Panc1 (cell line): ENCODE measurements at regions not wholly inside any gene's neighbourhood (a gene's known extent, or its start where the extent isn't known, plus 50 kb on each side); places are given as distances from the start of the nearest gene placed in this dataset.

ENCODE experiments used
- ATAC-seq: fragments of 200-7000 bp; cut with Tn5 transposase; 2 replicates; pipeline ENCODE4 v1.9.1; 2020; ENCODE audit warnings: mild to moderate bottlenecking, moderate library complexity
- BruUV-seq: library from RNA; stranded (reverse); fragments of 400-500 nt; replicated peaks from 2 replicates; lab custom pipeline; 2021; lab: Mats Ljungman, UMichigan
- CTCF ChIA-PET: fragments of 300-600 bp; sonication (Branson Sonifier 250); formaldehyde crosslinking; loops from one replicate; lab custom pipeline; 2022; ENCODE audit warnings: antibody characterized with exemption; lab: Charles Lee
- POLR2A ChIA-PET: fragments of 300-600 bp; sonication (Branson Sonifier 250); formaldehyde crosslinking; loops from one replicate; lab custom pipeline; 2022; ENCODE audit warnings: antibody characterized with exemption; lab: Charles Lee
- DNase-seq: peaks from one replicate; pipeline ENCODE4 v3.0.0-alpha.2; 2010; ENCODE audit warnings: low read depth, low spot score
- H3K27ac ChIP-seq: 2 replicates; pipeline ENCODE4 v1.5.1; 2011; ENCODE audit warnings: mild to moderate bottlenecking, low read length, inconsistent platforms
- H3K27me3 ChIP-seq: fragments of 200-500 bp; sonication (Bioruptor generic); 2 replicates; pipeline ENCODE4 v1.6.0; 2014; ENCODE audit warnings: low read length, inconsistent platforms; ENCODE audit not compliant: control insufficient read depth, insufficient read depth
- H3K36me3 ChIP-seq: fragments of 200-500 bp; sonication (Bioruptor generic); 2 replicates; pipeline ENCODE4 v1.5.1; 2014; ENCODE audit warnings: inconsistent platforms, mild to moderate bottlenecking, low read length, moderate library complexity; ENCODE audit not compliant: control insufficient read depth, insufficient read depth
- H3K4me1 ChIP-seq: 2 replicates; pipeline ENCODE4 v1.5.1; 2011; ENCODE audit warnings: inconsistent platforms, mild to moderate bottlenecking, low read length, moderate library complexity; ENCODE audit not compliant: control insufficient read depth, insufficient read depth
- H3K4me3 ChIP-seq, 2 experiments: 2 replicates each; pipeline ENCODE4 v1.5.1; 2011 to 2012; ENCODE audit warnings: low read depth in 2 of 2, low read length in 2 of 2, mild to moderate bottlenecking in 2 of 2, inconsistent platforms in 1 of 2, moderate library complexity in 1 of 2
- H3K9me3 ChIP-seq: fragments of 200-500 bp; sonication (Bioruptor generic); 2 replicates; pipeline ENCODE4 v1.5.1; 2014; ENCODE audit warnings: low read depth, mild to moderate bottlenecking, inconsistent platforms, low read length, moderate library complexity; ENCODE audit not compliant: control insufficient read depth, insufficient read depth
- CTCF ChIP-seq: fragments of 450-650 bp; IDR thresholded peaks from 2 replicates; pipeline ENCODE4 v1.5.1; 2017; ENCODE audit warnings: mild to moderate bottlenecking
- POLR2AphosphoS5 ChIP-seq: IDR thresholded peaks from 2 replicates; pipeline ENCODE4 v1.6.1; 2012; ENCODE audit warnings: mild to moderate bottlenecking, low read depth, low read length, moderate library complexity
- REST ChIP-seq, 2 experiments: IDR thresholded peaks; 2 replicates each; pipeline ENCODE4 v1.6.1; 2011 to 2012; ENCODE audit warnings: low read depth in 2 of 2, control low read depth in 1 of 2, low read length in 1 of 2, mild to moderate bottlenecking in 1 of 2, moderate library complexity in 1 of 2; ENCODE audit not compliant: insufficient read depth in 1 of 2
- SIN3A ChIP-seq: IDR thresholded peaks from 2 replicates; pipeline ENCODE4 v1.6.1; 2012; ENCODE audit warnings: low read depth, mild to moderate bottlenecking, low read length, moderate library complexity, borderline replicate concordance; ENCODE audit not compliant: insufficient read depth
- TCF7L2 ChIP-seq: IDR thresholded peaks from 2 replicates; pipeline ENCODE4 v1.6.1; 2011; ENCODE audit warnings: mild to moderate bottlenecking, low read depth, low read length, inconsistent platforms
- in situ Hi-C: cut with HindIII; loops from 2 replicates; pipeline ENCODE4 v1.10.0; 2016; ENCODE audit warnings: low sequenced_read_pairs, low pct_unique_long_range_greater_than_20kb
- intact Hi-C: fragments of 100-400 bp; cut with micrococcal nuclease; formaldehyde crosslinking; loops from one replicate; pipeline ENCODE4 v1.10.0; 2022; ENCODE audit not compliant: unreplicated experiment

- in situ Hi-C loops (no loop called here), intact Hi-C loops (no loop called here)
- H3K27ac ChIP-seq, result no peak overlapping the region
- no peaks in the 10 kb centered on the region for H3K9me3 ChIP-seq
- no peak for TF ChIP-seq REST (IDR thresholded peaks at IDR 0.05; ENCODE audit: insufficient read depth in 1 of 2, low read depth in 2 of 2, low read length in 1 of 2)
- POLR2A ChIA-PET, result no interaction called here
- no peaks in the 10 kb centered on the region for H3K4me1 ChIP-seq
- no peak overlapping the region for H3K4me3 ChIP-seq
- no peaks in the 10 kb centered on the region for H3K27me3 ChIP-seq
- no TSS peak for BruUV-seq
- ATAC-seq (no peak), DNase-seq (no peak)
- CTCF ChIA-PET, result no interaction called here
- no peaks in the 10 kb centered on the region for H3K36me3 ChIP-seq
Measured at GRCh38 chr10:129279446-129280154, 187.4 kb upstream of the MGMT start.

- intact Hi-C loops, result no loop called here
- Histone ChIP-seq H3K9me3 (no peaks in the 10 kb centered on the region), H3K36me3 (no peaks in the 10 kb centered on the region), H3K4me3 (no peak overlapping the region), H3K27ac (no peak overlapping the region), H3K27me3 (no peaks in the 10 kb centered on the region), H3K4me1 (no peaks in the 10 kb centered on the region)
- no TSS peak for BruUV-seq
- ChIA-PET POLR2A (no interaction called here), CTCF (no interaction called here)
- DNase-seq (no peak), ATAC-seq (no peak)
- in situ Hi-C loops, result no loop called here
- TF ChIP-seq POLR2AphosphoS5 (no peak), CTCF (no peak), SIN3A (no peak), TCF7L2 (no peak), REST (IDR thresholded peaks at IDR 0.05; ENCODE audit: insufficient read depth in 1 of 2, low read depth in 2 of 2, low read length in 1 of 2) (no peak)
Measured at GRCh38 chr10:129280155-129280502, 186.9 kb upstream of the MGMT start.
